ENCODE measurements at regions not wholly inside any gene's neighbourhood (a gene's known extent, or its start where the extent isn't known, plus 50 kb on each side); places are given as distances from the start of the nearest gene placed in this dataset.

GRCh38 chr4:54929459-54929858, 195.9 kb downstream of the KDR start:
- no peak for TF ChIP-seq POLR2AphosphoS5 (IDR thresholded peaks at IDR 0.05)
- no peak for TF ChIP-seq CTCF (IDR thresholded peaks at IDR 0.05)
- TF ChIP-seq EP300 (IDR thresholded peaks at IDR 0.05; ENCODE audit: low read depth), result no peak

All from transverse colon (tissue), 4 donors.